AG04450 (cell line): ENCODE measurements at regions not wholly inside any gene's neighbourhood (a gene's known extent, or its start where the extent isn't known, plus 50 kb on each side); places are given as distances from the start of the nearest gene placed in this dataset.
"Not testable (repeated sequence)": the region's sequence is repeated elsewhere in the genome, so short reads cannot be mapped to it uniquely, and the experiment has no call there.

ENCODE experiments used
- CTCF ChIA-PET: fragments of 300-600, 350-600 bp; formaldehyde crosslinking; extraction: SDS; loops from one replicate; lab custom pipeline; 2022; ENCODE audit warnings: antibody characterized with exemption, inconsistent platforms; lab: Charles Lee
- POLR2A ChIA-PET: fragments of 350-600 bp; formaldehyde crosslinking; extraction: SDS; loops from one replicate; lab custom pipeline; 2021; ENCODE audit warnings: antibody characterized with exemption, inconsistent platforms; lab: Yijun Ruan, JAX
- DNase-seq: peaks from one replicate; pipeline ENCODE4 v3.0.0-alpha.2; 2011; ENCODE audit warnings: low read depth, low spot score
- H3K27ac ChIP-seq: one replicate; pipeline ENCODE4 v1.5.1; 2012; ENCODE audit warnings: low read depth, low read length, control low read depth
- H3K27me3 ChIP-seq: one replicate; pipeline ENCODE4 v1.6.0; 2012; ENCODE audit warnings: low read length; ENCODE audit not compliant: control insufficient read depth, insufficient read depth
- H3K4me3 ChIP-seq: 2 replicates; pipeline ENCODE4 v1.5.1; 2011; ENCODE audit warnings: mild to moderate bottlenecking, low read depth, low read length, control low read depth
- H3K9me3 ChIP-seq: 2 replicates; pipeline ENCODE4 v1.5.1; 2012; ENCODE audit warnings: low read length; ENCODE audit not compliant: control insufficient read depth, insufficient read depth
- TF ChIP-seq, protein P1 (sequence below): IDR thresholded peaks from 2 replicates; pipeline ENCODE4 v1.5.1; 2011; ENCODE audit warnings: low read depth, low read length, control low read depth, inconsistent platforms

DNA sequence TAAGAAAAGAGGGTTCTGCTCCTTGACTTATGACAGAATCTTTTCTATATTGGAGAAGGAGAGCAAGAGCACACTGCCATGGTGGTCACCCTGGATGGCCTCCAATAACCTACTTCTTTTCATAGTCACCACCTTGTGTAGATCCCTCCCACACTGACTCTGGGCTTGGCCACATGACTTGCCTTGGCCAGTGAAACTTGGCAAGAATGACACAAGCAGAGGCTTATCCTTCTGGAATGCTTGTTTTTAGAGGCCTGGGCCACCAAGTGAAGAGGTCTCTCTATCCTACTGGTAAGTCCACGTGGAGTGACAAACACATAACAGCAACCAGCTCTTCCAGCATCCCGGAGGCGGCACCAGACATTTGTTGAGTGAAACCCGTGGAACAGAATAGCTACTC is 349.4 kb upstream of the JARID2 start:
- DNase-seq, result no peak
- no peaks in the 10 kb centered on the region for H3K9me3 ChIP-seq
- no peak overlapping the region for H3K4me3 ChIP-seq
- CTCF ChIA-PET, result no interaction called here
- H3K27ac ChIP-seq, result no peak overlapping the region
- no peaks in the 10 kb centered on the region for H3K27me3 ChIP-seq
- POLR2A ChIA-PET, result no interaction called here
- TF ChIP-seq, protein P1, sequence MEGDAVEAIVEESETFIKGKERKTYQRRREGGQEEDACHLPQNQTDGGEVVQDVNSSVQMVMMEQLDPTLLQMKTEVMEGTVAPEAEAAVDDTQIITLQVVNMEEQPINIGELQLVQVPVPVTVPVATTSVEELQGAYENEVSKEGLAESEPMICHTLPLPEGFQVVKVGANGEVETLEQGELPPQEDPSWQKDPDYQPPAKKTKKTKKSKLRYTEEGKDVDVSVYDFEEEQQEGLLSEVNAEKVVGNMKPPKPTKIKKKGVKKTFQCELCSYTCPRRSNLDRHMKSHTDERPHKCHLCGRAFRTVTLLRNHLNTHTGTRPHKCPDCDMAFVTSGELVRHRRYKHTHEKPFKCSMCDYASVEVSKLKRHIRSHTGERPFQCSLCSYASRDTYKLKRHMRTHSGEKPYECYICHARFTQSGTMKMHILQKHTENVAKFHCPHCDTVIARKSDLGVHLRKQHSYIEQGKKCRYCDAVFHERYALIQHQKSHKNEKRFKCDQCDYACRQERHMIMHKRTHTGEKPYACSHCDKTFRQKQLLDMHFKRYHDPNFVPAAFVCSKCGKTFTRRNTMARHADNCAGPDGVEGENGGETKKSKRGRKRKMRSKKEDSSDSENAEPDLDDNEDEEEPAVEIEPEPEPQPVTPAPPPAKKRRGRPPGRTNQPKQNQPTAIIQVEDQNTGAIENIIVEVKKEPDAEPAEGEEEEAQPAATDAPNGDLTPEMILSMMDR, result no peak

GRCh38 chr6:14897831-14898230 is 348.0 kb upstream of the JARID2 start:
- CTCF ChIA-PET, result no interaction called here
- H3K27ac ChIP-seq, result no peak overlapping the region
- H3K27me3 ChIP-seq, result no peaks in the 10 kb centered on the region

DNA sequence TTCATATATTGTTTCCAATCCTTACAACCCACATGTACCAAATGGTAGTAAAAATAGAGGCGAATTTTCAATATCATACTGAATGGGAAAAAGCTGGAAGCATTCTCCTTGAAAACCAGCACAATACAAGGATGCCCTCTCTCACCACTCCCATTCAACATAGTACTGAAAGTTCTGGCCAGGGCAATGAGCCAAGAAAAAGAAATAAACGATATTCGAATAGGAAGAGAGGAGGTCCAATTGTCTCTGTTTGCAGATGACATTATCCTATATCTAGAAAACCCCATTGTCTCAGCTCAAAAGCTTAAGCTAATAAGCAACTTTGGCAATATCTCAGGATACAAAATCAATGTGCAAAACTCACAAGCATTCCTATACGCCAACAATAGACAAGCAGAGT is 346.4 kb upstream of the JARID2 start:
- DNase-seq, H3K27me3 ChIP-seq, POLR2A ChIA-PET, CTCF ChIA-PET, H3K4me3 ChIP-seq, H3K9me3 ChIP-seq, H3K27ac ChIP-seq: not testable (repeated sequence)

More at GRCh38 chr6:14897831-14898230, 348.0 kb upstream of the JARID2 start:
- Histone ChIP-seq H3K4me3 (no peak overlapping the region), H3K9me3 (no peaks in the 10 kb centered on the region)
- TF ChIP-seq, protein P1, result no peak
- POLR2A ChIA-PET, result no interaction called here
- no peak for DNase-seq

DNA sequence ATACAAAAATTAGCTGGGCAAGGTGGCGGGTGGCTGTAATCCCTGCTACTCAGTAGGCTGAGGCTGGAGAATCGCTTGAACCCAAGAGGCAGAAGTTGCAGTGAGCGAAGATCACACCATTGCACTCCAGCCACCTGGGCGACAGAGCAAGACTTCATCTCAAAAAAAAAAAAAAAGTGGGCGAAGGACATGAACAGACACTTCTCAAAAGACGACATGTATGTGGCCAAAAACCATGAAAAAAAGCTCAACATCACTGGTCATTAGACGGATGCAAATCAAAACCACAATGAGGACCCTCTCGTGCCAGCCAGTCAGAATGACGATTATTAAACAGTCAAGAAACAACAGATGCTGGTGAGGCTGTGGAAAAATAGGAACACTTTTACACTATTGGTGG is 344.9 kb upstream of the JARID2 start:
- CTCF ChIA-PET, result interaction anchor here (0.6 kb wide), 1 partner anchor 14 kb away, joined by 5 read pairs; no protein-coding TSS in a partner anchor
- H3K27me3 ChIP-seq, result no peaks in the 10 kb centered on the region
- H3K9me3 ChIP-seq, result no peaks in the 10 kb centered on the region
- TF ChIP-seq, protein P1, result no peak
- POLR2A ChIA-PET, result no interaction called here
- no peak for DNase-seq
- H3K4me3 ChIP-seq, result no peak overlapping the region
- no peak overlapping the region for H3K27ac ChIP-seq

DNA sequence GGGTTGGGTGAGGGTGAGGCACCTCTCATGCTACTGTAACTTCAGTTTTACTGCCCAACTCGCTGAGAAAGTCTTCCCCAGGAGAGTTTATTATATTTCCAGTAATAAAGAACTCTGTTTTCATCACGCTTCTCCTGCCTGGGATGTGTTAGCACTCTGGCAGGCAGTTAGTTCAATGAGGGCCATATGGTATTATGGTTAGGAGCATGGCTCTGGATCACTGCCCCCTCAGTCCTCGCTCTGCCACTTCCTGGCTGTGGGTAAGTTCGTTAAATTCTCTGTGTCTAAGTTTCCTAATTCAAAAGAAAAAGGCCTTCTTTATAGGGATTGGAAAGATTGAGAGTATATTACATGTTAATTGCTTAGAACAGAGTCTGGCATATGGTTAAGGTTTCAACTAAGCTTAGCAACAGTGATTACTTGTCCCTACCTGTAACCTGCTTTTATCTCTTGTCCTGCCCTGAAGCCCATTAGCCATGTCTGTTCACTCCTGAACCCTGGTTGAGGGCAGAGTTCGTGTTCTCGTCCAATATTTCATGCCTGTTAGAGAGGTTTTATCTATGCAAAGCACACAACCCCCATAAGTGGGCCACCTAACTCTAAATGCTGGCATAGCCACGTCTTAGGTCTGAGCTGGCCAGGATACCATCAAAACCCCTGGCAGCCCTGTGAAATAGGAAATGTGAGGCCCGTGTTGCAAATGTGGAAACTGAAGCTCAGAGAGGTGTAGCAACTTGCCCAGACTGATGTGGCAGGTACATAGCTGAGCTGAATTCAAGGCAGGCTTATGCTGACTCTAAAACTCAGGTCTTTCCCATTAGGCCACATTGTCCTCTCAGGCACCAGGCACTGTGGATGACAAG is 342.5 kb upstream of the JARID2 start:
- no peak for DNase-seq

More for the DNA sequence above, 342.5 kb upstream of the JARID2 start:
- H3K27ac ChIP-seq, result no peak overlapping the region
- POLR2A ChIA-PET, result no interaction called here
- H3K4me3 ChIP-seq, result no peak overlapping the region
- no peaks in the 10 kb centered on the region for H3K27me3 ChIP-seq
- H3K9me3 ChIP-seq, result no peaks in the 10 kb centered on the region
- TF ChIP-seq, protein P1, result no peak
- CTCF ChIA-PET, result no interaction called here
